ENCODE measurements at regions not wholly inside any gene's neighbourhood (a gene's known extent, or its start where the extent isn't known, plus 50 kb on each side); places are given as distances from the start of the nearest gene placed in this dataset.

- Histone ChIP-seq H3K4me2 (ENCODE audit: insufficient read depth, low read length) (no peak overlapping the region), H3K27ac (ENCODE audit: extremely low read depth, low read depth, low read length) (no peak overlapping the region), H3K9ac (ENCODE audit: insufficient read depth in 1 of 2, low read depth in 2 of 2, low read length in 2 of 2) (no peak overlapping the region), H3K4me3 (no peak overlapping the region), H3K9me3 (replicated peaks; ENCODE audit: control insufficient read depth, insufficient read depth, low read depth, low read length) (no peaks in the 10 kb centered on the region), H2AFZ (ENCODE audit: low read depth, low read length) (no peak overlapping the region), H3K4me1 (replicated peaks in 1 of 2; ENCODE audit: control insufficient read depth in 2 of 2, insufficient read depth in 2 of 2, low read length in 2 of 2) (no peaks in the 10 kb centered on the region), H4K20me1 (replicated peaks; ENCODE audit: control insufficient read depth, insufficient read depth, low read length) (no peaks in the 10 kb centered on the region), H3K36me3 (ENCODE audit: control insufficient read depth, insufficient read depth, low read length) (no peaks in the 10 kb centered on the region), H3K27me3 (ENCODE audit: control insufficient read depth in 2 of 2, insufficient read depth in 2 of 2, low read length in 2 of 2) (no peaks in the 10 kb centered on the region), H3K79me2 (ENCODE audit: control insufficient read depth, insufficient read depth, low read length) (no peaks in the 10 kb centered on the region), H3K9me1 (ENCODE audit: control insufficient read depth, insufficient read depth, low read length) (no peaks in the 10 kb centered on the region)
- DNase-seq (ENCODE audit: extremely low read depth in 1 of 4, low spot score in 3 of 4) (no peak), FAIRE-seq (no peak), ATAC-seq (no peak)
- no TSS peak for BruUV-seq (replicated peaks)
- ChIA-PET CTCF (ENCODE audit: low intra/inter-chr PET ratio) (no interaction called here), POLR2A (no interaction called here)
- WGBS (ENCODE audit: insufficient coverage, low coverage, missing lambda C conversion rate): 3% methylated on average over 3 of the region's 3 CpGs
- in situ Hi-C loops (cut with MboI) (no loop called here), intact Hi-C loops (cut with micrococcal nuclease) (no loop called here)
- TF ChIP-seq PHTF2 (CRISPR knock-in tag; IDR thresholded peaks at IDR 0.05) (no peak), HNRNPLL (IDR thresholded peaks at IDR 0.05; ENCODE audit: low read depth, low read length, poor library complexity, severe bottlenecking) (no peak), KLF10 (CRISPR knock-in tag; IDR thresholded peaks at IDR 0.05) (no peak), SMARCA4 (IDR thresholded peaks at IDR 0.05) (no peak), MTA3 (IDR thresholded peaks at IDR 0.05; ENCODE audit: borderline replicate concordance) (no peak), CUX1 (CRISPR knock-in tag; IDR thresholded peaks at IDR 0.05) (no peak), BCLAF1 (IDR thresholded peaks at IDR 0.05; ENCODE audit: borderline replicate concordance in 1 of 2, control insufficient read depth in 1 of 2, low read depth in 2 of 2, low read length in 1 of 2) (no peak)
- TF ChIP-seq, protein P1, sequence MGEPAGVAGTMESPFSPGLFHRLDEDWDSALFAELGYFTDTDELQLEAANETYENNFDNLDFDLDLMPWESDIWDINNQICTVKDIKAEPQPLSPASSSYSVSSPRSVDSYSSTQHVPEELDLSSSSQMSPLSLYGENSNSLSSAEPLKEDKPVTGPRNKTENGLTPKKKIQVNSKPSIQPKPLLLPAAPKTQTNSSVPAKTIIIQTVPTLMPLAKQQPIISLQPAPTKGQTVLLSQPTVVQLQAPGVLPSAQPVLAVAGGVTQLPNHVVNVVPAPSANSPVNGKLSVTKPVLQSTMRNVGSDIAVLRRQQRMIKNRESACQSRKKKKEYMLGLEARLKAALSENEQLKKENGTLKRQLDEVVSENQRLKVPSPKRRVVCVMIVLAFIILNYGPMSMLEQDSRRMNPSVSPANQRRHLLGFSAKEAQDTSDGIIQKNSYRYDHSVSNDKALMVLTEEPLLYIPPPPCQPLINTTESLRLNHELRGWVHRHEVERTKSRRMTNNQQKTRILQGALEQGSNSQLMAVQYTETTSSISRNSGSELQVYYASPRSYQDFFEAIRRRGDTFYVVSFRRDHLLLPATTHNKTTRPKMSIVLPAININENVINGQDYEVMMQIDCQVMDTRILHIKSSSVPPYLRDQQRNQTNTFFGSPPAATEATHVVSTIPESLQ (CRISPR knock-in tag; IDR thresholded peaks at IDR 0.05): no peak
Observed at GRCh38 chrX:104427693-104428092, 138.3 kb upstream of the IL1RAPL2 start.

Measured in K562 (cell line).